ENCODE measurements at regions not wholly inside any gene's neighbourhood (a gene's known extent, or its start where the extent isn't known, plus 50 kb on each side); places are given as distances from the start of the nearest gene placed in this dataset.

DNA sequence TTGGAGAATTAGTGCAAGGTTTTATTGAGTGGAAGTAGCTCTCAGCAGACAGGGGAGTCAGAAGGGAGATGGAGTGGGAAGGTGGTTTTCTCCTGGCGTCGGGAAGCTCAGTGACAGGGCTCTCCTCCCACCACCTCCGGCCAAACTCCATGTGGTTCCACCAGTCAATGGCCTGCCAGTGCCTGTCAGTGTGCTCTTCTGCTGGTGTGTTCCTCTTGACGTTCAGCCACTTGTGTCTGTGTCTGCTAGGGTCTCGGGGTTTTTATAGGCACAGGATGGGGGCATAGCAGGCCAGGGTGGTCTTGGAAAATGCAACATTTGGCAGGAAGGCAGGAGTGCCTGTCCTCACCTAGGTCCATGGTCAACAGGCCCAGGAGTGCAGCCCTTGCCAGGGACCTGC, 506.7 kb upstream of the KIF2B start:
- no peak for TF ChIP-seq CTCF (IDR thresholded peaks at IDR 0.05)
- TF ChIP-seq POLR2A (IDR thresholded peaks at IDR 0.05) = no peak
- TF ChIP-seq EP300 (IDR thresholded peaks at IDR 0.05) = no peak

Data from tibial nerve (tissue), 4 donors.